ENCODE measurements at regions not wholly inside any gene's neighbourhood (a gene's known extent, or its start where the extent isn't known, plus 50 kb on each side); places are given as distances from the start of the nearest gene placed in this dataset.

DNA sequence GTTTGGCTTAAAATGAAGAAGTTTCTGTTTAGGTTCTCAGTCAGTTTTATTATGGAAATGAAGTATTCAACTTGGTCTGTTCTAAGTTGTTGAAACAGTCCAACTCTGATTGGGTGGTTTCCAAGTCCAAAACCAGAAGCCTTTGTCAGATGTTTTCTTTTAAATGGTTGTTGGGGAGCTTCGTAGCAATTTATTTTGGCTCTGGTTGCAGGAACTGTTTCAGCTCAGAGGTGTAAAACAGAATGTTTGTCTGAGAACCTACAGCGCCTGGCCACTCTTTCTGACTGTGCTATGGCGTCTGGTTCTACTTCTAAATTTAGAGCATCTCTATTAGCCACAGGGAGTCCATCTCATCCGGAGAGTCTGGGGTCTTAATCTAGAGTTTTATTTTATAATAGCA, 582.6 kb upstream of the TMPRSS15 start:
- H3K9ac ChIP-seq (ENCODE audit: insufficient read length, low read depth) = no peak overlapping the region
- TF ChIP-seq SUZ12 (IDR thresholded peaks at IDR 0.05; ENCODE audit: extremely low read depth, insufficient read depth, insufficient read length) = no peak
- no peak for TF ChIP-seq YY1 (IDR thresholded peaks at IDR 0.05; ENCODE audit: insufficient read depth, insufficient read length)
- TF ChIP-seq ZNF274 (IDR thresholded peaks at IDR 0.05; ENCODE audit: low read depth, low read length) = no peak
- H3K4me3 ChIP-seq (ENCODE audit: insufficient read length, low read depth) = no peak overlapping the region
- H3K9me3 ChIP-seq (ENCODE audit: insufficient read depth, low read length) = peaks cover 8% of the 10 kb centered on the region; the same call in 1 of the 2 replicates
- H3K27me3 ChIP-seq (ENCODE audit: insufficient read depth, insufficient read length) = no peaks in the 10 kb centered on the region
- H3K36me3 ChIP-seq (ENCODE audit: insufficient read depth, insufficient read length, low read length) = no peaks in the 10 kb centered on the region
- no peaks in the 10 kb centered on the region for H3K4me1 ChIP-seq (ENCODE audit: insufficient read depth, insufficient read length)
- DNase-seq (ENCODE audit: low read depth, low spot score) = no peak

DNA sequence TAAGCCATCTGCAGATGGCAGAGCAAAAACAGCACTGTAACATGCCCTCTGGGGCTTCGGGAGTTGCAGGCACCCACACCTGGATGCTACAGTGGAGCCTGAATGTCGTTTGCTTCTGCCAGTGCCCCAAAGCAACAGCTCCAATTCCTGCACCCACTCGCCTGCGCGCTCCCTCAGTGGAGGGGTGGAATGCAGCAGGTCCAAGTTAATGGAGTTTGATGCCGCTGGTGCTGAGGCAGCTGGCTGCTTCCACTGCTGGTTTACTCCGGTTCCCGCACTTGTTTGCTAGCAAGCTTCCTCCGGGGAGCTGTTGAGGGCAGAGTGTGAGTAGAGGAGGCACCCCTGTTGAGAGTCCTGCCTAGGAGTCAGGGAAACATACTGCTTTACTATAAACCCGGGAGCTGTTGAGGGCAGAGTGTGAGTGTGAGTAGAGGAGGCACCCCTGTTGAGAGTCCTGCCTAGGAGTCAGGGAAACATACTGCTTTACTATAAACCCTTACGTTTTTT, 584.0 kb upstream of the TMPRSS15 start:
- Histone ChIP-seq H3K4me3 (ENCODE audit: insufficient read length, low read depth) (no peak overlapping the region), H3K9ac (ENCODE audit: insufficient read length, low read depth) (no peak overlapping the region), H3K36me3 (ENCODE audit: insufficient read depth, insufficient read length, low read length) (no peaks in the 10 kb centered on the region), H3K27me3 (ENCODE audit: insufficient read depth, insufficient read length) (no peaks in the 10 kb centered on the region), H3K4me1 (ENCODE audit: insufficient read depth, insufficient read length) (no peaks in the 10 kb centered on the region), H3K9me3 (ENCODE audit: insufficient read depth, low read length) (peaks cover 8% of the 10 kb centered on the region; the same call in 1 of the 2 replicates)
- no peak for DNase-seq (ENCODE audit: low read depth, low spot score)
- TF ChIP-seq YY1 (IDR thresholded peaks at IDR 0.05; ENCODE audit: insufficient read depth, insufficient read length) (no peak), ZNF274 (IDR thresholded peaks at IDR 0.05; ENCODE audit: low read depth, low read length) (no peak), SUZ12 (IDR thresholded peaks at IDR 0.05; ENCODE audit: extremely low read depth, insufficient read depth, insufficient read length) (no peak)

DNA sequence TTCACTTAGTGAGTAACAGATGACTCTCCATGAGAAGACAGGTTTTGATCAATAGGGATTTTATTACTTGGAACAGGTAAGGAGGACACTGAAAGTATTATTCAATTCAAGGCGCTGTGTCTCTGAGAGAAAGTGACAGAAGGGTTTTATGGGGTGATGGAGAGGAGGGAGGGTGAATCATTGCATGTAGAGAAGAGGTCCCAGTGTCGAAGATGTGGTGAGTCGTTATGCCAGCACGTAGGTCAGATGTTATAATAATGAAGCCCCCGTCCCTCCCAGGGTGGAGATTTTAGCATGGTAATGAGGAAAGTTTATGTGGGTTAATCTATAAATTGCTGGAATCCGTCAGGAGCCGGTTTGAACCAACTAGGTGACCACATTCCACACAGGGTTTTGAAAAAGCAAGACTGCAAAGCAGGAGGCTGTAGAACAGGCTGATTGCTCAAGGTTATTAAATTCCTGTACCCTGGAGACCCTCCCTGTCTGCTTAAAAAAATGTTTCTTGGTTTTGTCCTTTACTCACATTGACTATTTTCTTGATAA, 586.4 kb upstream of the TMPRSS15 start:
- H3K9ac ChIP-seq (ENCODE audit: insufficient read length, low read depth) = no peak overlapping the region
- H3K27me3 ChIP-seq (ENCODE audit: insufficient read depth, insufficient read length) = no peaks in the 10 kb centered on the region
- no peaks in the 10 kb centered on the region for H3K36me3 ChIP-seq (ENCODE audit: insufficient read depth, insufficient read length, low read length)
- DNase-seq (ENCODE audit: low read depth, low spot score) = no peak
- TF ChIP-seq YY1 (IDR thresholded peaks at IDR 0.05; ENCODE audit: insufficient read depth, insufficient read length) (no peak), ZNF274 (IDR thresholded peaks at IDR 0.05; ENCODE audit: low read depth, low read length) (no peak), SUZ12 (IDR thresholded peaks at IDR 0.05; ENCODE audit: extremely low read depth, insufficient read depth, insufficient read length) (no peak)
- H3K9me3 ChIP-seq (ENCODE audit: insufficient read depth, low read length) = no peaks in the 10 kb centered on the region
- H3K4me3 ChIP-seq (ENCODE audit: insufficient read length, low read depth) = no peak overlapping the region
- H3K4me1 ChIP-seq (ENCODE audit: insufficient read depth, insufficient read length) = no peaks in the 10 kb centered on the region

DNA sequence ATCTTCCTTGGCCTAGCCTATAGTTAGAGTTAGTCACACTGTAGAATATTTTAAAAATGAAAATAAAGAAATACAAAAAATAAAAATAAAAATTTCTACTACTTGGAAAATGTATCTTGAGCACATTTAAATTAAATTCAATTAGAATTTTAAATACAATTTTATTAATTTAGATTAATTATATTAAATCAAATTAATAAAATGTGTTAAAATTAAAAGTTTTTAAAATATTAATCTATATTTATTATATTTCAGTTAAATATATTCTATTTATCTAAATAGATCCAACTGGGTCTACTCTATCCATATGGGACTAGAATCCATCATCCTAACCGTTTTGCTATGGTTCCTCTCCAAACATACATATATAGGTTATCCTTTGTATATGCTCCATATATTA, 588.3 kb upstream of the TMPRSS15 start:
- Histone ChIP-seq H3K9ac (ENCODE audit: insufficient read length, low read depth) (no peak overlapping the region), H3K9me3 (ENCODE audit: insufficient read depth, low read length) (no peaks in the 10 kb centered on the region), H3K4me1 (ENCODE audit: insufficient read depth, insufficient read length) (no peaks in the 10 kb centered on the region), H3K27me3 (ENCODE audit: insufficient read depth, insufficient read length) (no peaks in the 10 kb centered on the region), H3K4me3 (ENCODE audit: insufficient read length, low read depth) (no peak overlapping the region), H3K36me3 (ENCODE audit: insufficient read depth, insufficient read length, low read length) (no peaks in the 10 kb centered on the region)
- DNase-seq (ENCODE audit: low read depth, low spot score) = no peak
- no peak for TF ChIP-seq SUZ12 (IDR thresholded peaks at IDR 0.05; ENCODE audit: extremely low read depth, insufficient read depth, insufficient read length)
- TF ChIP-seq YY1 (IDR thresholded peaks at IDR 0.05; ENCODE audit: insufficient read depth, insufficient read length) = no peak
- no peak for TF ChIP-seq ZNF274 (IDR thresholded peaks at IDR 0.05; ENCODE audit: low read depth, low read length)

DNA sequence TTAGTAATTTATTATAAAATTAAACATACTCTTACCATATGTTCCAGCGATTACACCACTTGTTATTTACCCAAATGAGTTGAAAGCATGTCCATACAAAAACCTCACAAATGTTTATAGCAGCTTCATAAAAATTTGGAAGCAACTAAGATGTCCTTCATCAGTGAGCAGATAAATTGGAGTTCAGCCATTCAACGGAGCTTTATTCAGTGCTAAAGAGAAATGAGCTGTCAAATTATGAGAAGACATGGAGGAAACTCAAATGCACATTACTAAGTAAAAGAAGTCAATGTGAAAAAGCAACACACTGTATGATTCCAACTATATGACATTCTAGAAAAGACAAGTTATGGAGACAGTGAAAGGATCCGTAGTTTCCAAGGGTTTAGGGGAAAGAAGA, 606.7 kb upstream of the TMPRSS15 start:
- H3K36me3 ChIP-seq (ENCODE audit: insufficient read depth, insufficient read length, low read length) = no peaks in the 10 kb centered on the region
- H3K9ac ChIP-seq (ENCODE audit: insufficient read length, low read depth) = no peak overlapping the region
- H3K4me3 ChIP-seq (ENCODE audit: insufficient read length, low read depth) = no peak overlapping the region
- H3K9me3 ChIP-seq (ENCODE audit: insufficient read depth, low read length) = no peaks in the 10 kb centered on the region; the same call in 1 of the 2 replicates
- TF ChIP-seq SUZ12 (IDR thresholded peaks at IDR 0.05; ENCODE audit: extremely low read depth, insufficient read depth, insufficient read length) = no peak
- TF ChIP-seq ZNF274 (IDR thresholded peaks at IDR 0.05; ENCODE audit: low read depth, low read length) = no peak
- no peak for TF ChIP-seq YY1 (IDR thresholded peaks at IDR 0.05; ENCODE audit: insufficient read depth, insufficient read length)
- no peaks in the 10 kb centered on the region for H3K4me1 ChIP-seq (ENCODE audit: insufficient read depth, insufficient read length)
- no peaks in the 10 kb centered on the region for H3K27me3 ChIP-seq (ENCODE audit: insufficient read depth, insufficient read length)
- DNase-seq (ENCODE audit: low read depth, low spot score) = no peak

DNA sequence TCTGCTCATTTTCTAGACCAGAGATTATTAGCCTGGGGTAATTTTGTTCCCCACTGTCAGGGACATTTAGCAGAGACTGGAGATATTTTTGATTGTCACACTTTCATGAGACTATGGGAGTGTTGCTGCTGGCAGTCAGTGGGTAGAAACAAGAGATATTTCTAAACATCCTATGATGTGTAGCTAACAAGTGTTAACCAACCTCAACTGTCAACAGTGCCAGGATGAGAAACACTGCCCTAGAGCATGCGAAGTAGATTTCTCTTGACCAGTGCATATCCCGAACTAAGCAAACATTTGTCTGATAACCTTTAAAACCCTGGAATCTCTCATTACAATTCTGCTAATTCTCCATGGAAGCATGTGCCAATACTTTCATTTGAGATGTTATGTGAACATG, 607.4 kb upstream of the TMPRSS15 start:
- H3K9ac ChIP-seq (ENCODE audit: insufficient read length, low read depth) = no peak overlapping the region
- H3K27me3 ChIP-seq (ENCODE audit: insufficient read depth, insufficient read length) = no peaks in the 10 kb centered on the region
- no peaks in the 10 kb centered on the region for H3K4me1 ChIP-seq (ENCODE audit: insufficient read depth, insufficient read length)
- H3K36me3 ChIP-seq (ENCODE audit: insufficient read depth, insufficient read length, low read length) = no peaks in the 10 kb centered on the region
- no peaks in the 10 kb centered on the region; the same call in 1 of the 2 replicates for H3K9me3 ChIP-seq (ENCODE audit: insufficient read depth, low read length)
- H3K4me3 ChIP-seq (ENCODE audit: insufficient read length, low read depth) = no peak overlapping the region
- TF ChIP-seq YY1 (IDR thresholded peaks at IDR 0.05; ENCODE audit: insufficient read depth, insufficient read length) (no peak), ZNF274 (IDR thresholded peaks at IDR 0.05; ENCODE audit: low read depth, low read length) (no peak)
- DNase-seq (ENCODE audit: low read depth, low spot score) = no peak

DNA sequence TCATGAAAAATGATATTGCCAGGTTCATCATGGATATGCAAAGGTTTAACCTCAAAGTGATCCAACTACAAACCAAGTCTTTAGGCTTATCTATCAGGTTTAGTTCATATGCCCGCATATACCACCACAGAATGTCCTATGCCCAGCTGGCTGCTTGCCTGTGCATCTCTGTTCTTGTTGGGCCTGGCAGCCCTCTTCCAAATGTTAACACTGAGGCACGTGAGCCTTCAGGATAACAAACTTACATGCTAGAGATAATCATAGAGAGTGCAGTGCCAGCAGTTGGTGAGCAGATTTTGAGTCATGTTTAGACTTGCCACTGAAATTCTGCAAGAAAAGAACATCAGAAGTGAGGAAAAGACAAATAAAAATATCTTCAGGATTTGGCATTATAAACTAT, 607.9 kb upstream of the TMPRSS15 start:
- TF ChIP-seq ZNF274 (IDR thresholded peaks at IDR 0.05; ENCODE audit: low read depth, low read length) (no peak), SUZ12 (IDR thresholded peaks at IDR 0.05; ENCODE audit: extremely low read depth, insufficient read depth, insufficient read length) (no peak), YY1 (IDR thresholded peaks at IDR 0.05; ENCODE audit: insufficient read depth, insufficient read length) (no peak)
- H3K4me1 ChIP-seq (ENCODE audit: insufficient read depth, insufficient read length) = no peaks in the 10 kb centered on the region
- no peak overlapping the region for H3K4me3 ChIP-seq (ENCODE audit: insufficient read length, low read depth)
- no peaks in the 10 kb centered on the region for H3K27me3 ChIP-seq (ENCODE audit: insufficient read depth, insufficient read length)
- no peak for DNase-seq (ENCODE audit: low read depth, low spot score)
- H3K9me3 ChIP-seq (ENCODE audit: insufficient read depth, low read length) = no peaks in the 10 kb centered on the region; the same call in 1 of the 2 replicates
- H3K36me3 ChIP-seq (ENCODE audit: insufficient read depth, insufficient read length, low read length) = no peaks in the 10 kb centered on the region
- H3K9ac ChIP-seq (ENCODE audit: insufficient read length, low read depth) = no peak overlapping the region

Data from NT2/D1 (cell line).